Vagina (tissue), 2 donors: ENCODE measurements at regions not wholly inside any gene's neighbourhood (a gene's known extent, or its start where the extent isn't known, plus 50 kb on each side); places are given as distances from the start of the nearest gene placed in this dataset.

Source experiments
- CTCF ChIP-seq, 3 experiments: fragments of 450-650 bp in 2 of 3; fragments of 200-600 bp in 1 of 3; sonication (generic) in 1 of 3; IDR thresholded peaks; one replicate each; pipeline ENCODE4 v1.5.1; 2017 to 2019; ENCODE audit warnings: antibody characterized with exemption in 3 of 3, mild to moderate bottlenecking in 2 of 3, moderate library complexity in 2 of 3
- POLR2A ChIP-seq, 2 donors: fragments of 450-650 bp; IDR thresholded peaks; one replicate each; pipeline ENCODE4 v1.6.1; 2017; ENCODE audit warnings: antibody characterized with exemption in 2 of 2, mild to moderate bottlenecking in 2 of 2, moderate library complexity in 2 of 2
- POLR2AphosphoS5 ChIP-seq, 2 donors: sonication (generic); formaldehyde crosslinking; IDR thresholded peaks; one replicate each; pipeline ENCODE4 v1.9.0; 2017; ENCODE audit warnings: antibody characterized with exemption in 2 of 2, mild to moderate bottlenecking in 2 of 2, low read depth in 1 of 2; ENCODE audit not compliant: insufficient read depth in 1 of 2

- TF ChIP-seq CTCF (IDR thresholded peaks at IDR 0.05) (no peak), POLR2AphosphoS5 (IDR thresholded peaks at IDR 0.05; ENCODE audit: insufficient read depth in 1 of 2, low read depth in 1 of 2) (no peak), POLR2A (IDR thresholded peaks at IDR 0.05) (no peak)
These were observed 371.8 kb downstream of the NPHP4 start for GRCh38 chr1:5620418-5620817.
